ENCODE measurements at regions not wholly inside any gene's neighbourhood (a gene's known extent, or its start where the extent isn't known, plus 50 kb on each side); places are given as distances from the start of the nearest gene placed in this dataset.

DNA sequence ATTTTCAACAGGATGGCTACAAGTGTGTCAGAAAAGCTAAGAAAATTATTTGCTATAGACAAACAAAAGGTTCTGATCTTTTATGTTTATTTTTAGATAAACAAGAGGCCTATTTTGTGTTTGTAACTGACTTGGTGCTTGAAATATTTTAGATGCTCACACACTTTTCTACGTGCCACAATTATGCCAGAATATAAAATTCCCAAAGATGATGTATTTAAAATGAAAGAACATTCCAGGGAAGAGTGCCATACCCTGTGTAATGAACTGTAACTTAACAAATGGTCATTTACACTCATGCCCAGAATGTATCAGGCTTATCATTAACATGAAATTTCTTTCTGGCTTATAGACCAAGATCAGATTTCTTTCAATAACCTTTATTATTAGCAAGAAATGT is 144.9 kb upstream of the MTPN start:
- POLR2A ChIA-PET = no interaction called here
- Histone ChIP-seq H3K9ac (replicated peaks; ENCODE audit: extremely low read depth, insufficient read depth, low read length) (no peak overlapping the region), H3K4me2 (ENCODE audit: insufficient read depth, low read length) (no peak overlapping the region), H3K27me3 (ENCODE audit: control insufficient read depth in 2 of 2, insufficient read depth in 2 of 2, low read length in 2 of 2) (no peaks in the 10 kb centered on the region), H3K9me1 (replicated peaks; ENCODE audit: control insufficient read depth, extremely low read depth, insufficient read depth, low read length) (no peaks in the 10 kb centered on the region), H3K9me3 (replicated peaks; ENCODE audit: control insufficient read depth, insufficient read depth, low read length) (no peaks in the 10 kb centered on the region), H4K20me1 (replicated peaks; ENCODE audit: control insufficient read depth, extremely low read depth, insufficient read depth, low read length) (no peaks in the 10 kb centered on the region), H3K27ac (ENCODE audit: insufficient read depth, low read depth, low read length) (no peak overlapping the region), H3K4me3 (replicated peaks in 1 of 3; ENCODE audit: insufficient read depth in 1 of 3, low read depth in 1 of 3, low read length in 3 of 3) (no peak overlapping the region), H3K79me2 (ENCODE audit: control insufficient read depth, insufficient read depth, low read length) (no peaks in the 10 kb centered on the region), H2AFZ (ENCODE audit: low read depth, low read length) (no peak overlapping the region), H3K36me3 (ENCODE audit: control insufficient read depth in 2 of 2, extremely low read depth in 1 of 2, insufficient read depth in 2 of 2, low read length in 2 of 2) (no peaks in the 10 kb centered on the region), H3K4me1 (ENCODE audit: control insufficient read depth, extremely low read depth, insufficient read depth, low read length) (no peaks in the 10 kb centered on the region)
- intact Hi-C loops (cut with micrococcal nuclease) (no loop called here), dilution Hi-C loops (cut with MboI; ENCODE audit: extremely low pct_ligation_motif_present, low sequenced_read_pairs) (no loop called here)
- no peak for TF ChIP-seq JUN (IDR thresholded peaks at IDR 0.05; ENCODE audit: borderline replicate concordance, insufficient read depth, insufficient read length, low read depth)
- TF ChIP-seq, protein P1, sequence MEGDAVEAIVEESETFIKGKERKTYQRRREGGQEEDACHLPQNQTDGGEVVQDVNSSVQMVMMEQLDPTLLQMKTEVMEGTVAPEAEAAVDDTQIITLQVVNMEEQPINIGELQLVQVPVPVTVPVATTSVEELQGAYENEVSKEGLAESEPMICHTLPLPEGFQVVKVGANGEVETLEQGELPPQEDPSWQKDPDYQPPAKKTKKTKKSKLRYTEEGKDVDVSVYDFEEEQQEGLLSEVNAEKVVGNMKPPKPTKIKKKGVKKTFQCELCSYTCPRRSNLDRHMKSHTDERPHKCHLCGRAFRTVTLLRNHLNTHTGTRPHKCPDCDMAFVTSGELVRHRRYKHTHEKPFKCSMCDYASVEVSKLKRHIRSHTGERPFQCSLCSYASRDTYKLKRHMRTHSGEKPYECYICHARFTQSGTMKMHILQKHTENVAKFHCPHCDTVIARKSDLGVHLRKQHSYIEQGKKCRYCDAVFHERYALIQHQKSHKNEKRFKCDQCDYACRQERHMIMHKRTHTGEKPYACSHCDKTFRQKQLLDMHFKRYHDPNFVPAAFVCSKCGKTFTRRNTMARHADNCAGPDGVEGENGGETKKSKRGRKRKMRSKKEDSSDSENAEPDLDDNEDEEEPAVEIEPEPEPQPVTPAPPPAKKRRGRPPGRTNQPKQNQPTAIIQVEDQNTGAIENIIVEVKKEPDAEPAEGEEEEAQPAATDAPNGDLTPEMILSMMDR (IDR thresholded peaks at IDR 0.05; ENCODE audit: extremely low read depth in 1 of 2, insufficient read depth in 1 of 2, low read depth in 1 of 2, low read length in 2 of 2) = no peak
- TF ChIP-seq POLR2AphosphoS5 (IDR thresholded peaks at IDR 0.05; ENCODE audit: insufficient read depth, low read depth, low read length) = no peak
- no peak for TF ChIP-seq GATA2 (IDR thresholded peaks at IDR 0.05; ENCODE audit: insufficient read depth, insufficient read length, low read depth, low read length)
- TF ChIP-seq FOS (IDR thresholded peaks at IDR 0.05; ENCODE audit: borderline replicate concordance, insufficient read depth, low read length) = no peak
- TF ChIP-seq, protein P2, sequence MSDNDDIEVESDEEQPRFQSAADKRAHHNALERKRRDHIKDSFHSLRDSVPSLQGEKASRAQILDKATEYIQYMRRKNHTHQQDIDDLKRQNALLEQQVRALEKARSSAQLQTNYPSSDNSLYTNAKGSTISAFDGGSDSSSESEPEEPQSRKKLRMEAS (IDR thresholded peaks at IDR 0.05; ENCODE audit: insufficient read depth, insufficient read length) = no peak
- TF ChIP-seq EZH2 (IDR thresholded peaks at IDR 0.05; ENCODE audit: borderline replicate concordance, low read depth, low read length, severe bottlenecking) = no peak
- no peak for TF ChIP-seq POLR2A (IDR thresholded peaks at IDR 0.05; ENCODE audit: low read depth, low read length)
- no peak for TF ChIP-seq MYC (IDR thresholded peaks at IDR 0.05; ENCODE audit: low read depth, low read length)
- FAIRE-seq (no peak), DNase-seq (ENCODE audit: low read depth, low spot score) (no peak)
- CTCF ChIA-PET = no interaction called here
- no TSS peak for BruUV-seq (replicated peaks)

Measured in endothelial cell of umbilical vein (primary cell).